Superior temporal gyrus (tissue), 1 donor: ENCODE measurements at regions not wholly inside any gene's neighbourhood (a gene's known extent, or its start where the extent isn't known, plus 50 kb on each side); places are given as distances from the start of the nearest gene placed in this dataset.
A peak's percentile ranks its signal among the peaks of the same experiment; 100 is the strongest.
"Not testable (repeated sequence)": the region's sequence is repeated elsewhere in the genome, so short reads cannot be mapped to it uniquely, and the experiment has no call there.

ENCODE experiments used
- DNase-seq: peaks from one replicate; pipeline ENCODE4 v3.0.0-alpha.2; 2016; ENCODE audit errors: extremely low spot score

DNA sequence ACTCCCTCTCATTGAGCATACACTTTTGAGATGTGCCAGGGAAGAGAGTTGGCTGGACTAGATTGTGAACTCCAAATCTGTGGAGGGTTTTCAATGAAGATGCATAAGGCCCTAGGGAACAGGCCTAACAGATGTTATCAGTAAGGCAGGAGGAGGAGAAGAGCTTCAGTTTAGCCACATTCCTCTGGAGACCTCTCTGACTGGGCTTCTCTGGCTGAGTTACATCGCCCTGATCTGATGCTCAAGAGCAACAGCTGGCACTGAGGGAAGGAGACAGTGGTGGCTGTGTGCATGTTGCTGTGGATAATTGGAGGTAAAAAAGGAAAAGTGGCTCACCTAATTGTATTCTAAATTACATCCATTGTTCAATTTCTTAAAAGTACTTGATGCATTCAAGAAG, 206.4 kb upstream of the CFAP20DC start:
- no peak for DNase-seq

DNA sequence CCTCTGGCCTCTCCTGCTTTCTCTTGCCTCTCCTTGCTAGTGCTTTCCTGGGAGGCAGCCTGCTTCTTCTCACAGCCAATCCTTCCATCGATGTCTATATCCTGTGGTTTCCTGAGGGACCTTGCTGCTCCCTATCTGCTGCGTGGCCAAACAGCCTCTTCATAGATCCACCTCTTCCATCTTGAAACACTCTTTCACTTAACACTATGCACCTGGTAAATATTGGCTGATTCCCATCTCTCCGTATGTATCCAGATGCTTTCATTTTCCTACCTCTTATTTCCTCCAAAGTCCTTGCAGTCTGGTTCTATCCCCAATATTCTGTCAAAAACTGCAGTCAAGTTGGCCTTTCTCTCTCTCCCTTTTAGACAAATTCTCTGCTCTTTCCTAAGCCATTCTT, 205.2 kb upstream of the CFAP20DC start:
- DNase-seq: no peak

DNA sequence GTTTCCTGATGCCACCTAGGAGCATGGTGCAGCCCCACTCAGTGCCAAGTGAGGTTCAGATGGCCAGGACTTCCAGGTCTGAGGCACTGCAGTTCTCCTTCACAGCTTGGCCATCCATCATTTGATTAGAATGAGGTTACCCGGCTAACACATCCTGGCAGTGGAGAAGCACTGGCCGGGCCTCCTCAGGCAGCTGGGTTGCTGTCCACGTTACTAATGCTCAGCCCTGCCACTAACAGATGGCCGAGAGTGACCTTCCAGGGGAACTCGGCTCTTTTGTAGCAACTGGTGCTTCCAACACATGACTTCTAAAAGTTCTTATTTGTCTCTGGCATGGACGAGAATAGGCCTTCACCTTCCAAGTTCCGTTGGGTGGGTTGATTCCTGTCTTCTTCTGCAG, 204.6 kb upstream of the CFAP20DC start:
- no peak for DNase-seq

DNA sequence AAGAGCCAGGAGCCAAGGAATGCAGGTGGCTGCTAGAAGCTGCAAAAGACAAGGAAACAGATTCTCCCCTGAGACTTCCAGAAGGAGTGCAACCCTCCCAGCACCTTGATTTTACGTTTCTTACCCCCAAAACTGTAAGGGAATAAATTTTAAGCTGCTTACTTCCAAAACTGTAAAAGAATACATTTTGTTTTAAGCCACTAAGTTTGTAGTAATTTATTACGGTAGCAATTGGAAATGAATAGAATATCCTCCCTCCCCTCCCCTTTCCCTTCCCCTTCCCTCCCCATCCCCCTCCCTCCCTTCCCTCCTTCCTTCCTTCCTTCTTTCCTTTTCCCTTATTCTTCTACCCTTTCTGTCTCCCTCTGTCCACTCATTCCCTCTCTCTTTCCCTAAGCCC, 203.7 kb upstream of the CFAP20DC start:
- no peak for DNase-seq

DNA sequence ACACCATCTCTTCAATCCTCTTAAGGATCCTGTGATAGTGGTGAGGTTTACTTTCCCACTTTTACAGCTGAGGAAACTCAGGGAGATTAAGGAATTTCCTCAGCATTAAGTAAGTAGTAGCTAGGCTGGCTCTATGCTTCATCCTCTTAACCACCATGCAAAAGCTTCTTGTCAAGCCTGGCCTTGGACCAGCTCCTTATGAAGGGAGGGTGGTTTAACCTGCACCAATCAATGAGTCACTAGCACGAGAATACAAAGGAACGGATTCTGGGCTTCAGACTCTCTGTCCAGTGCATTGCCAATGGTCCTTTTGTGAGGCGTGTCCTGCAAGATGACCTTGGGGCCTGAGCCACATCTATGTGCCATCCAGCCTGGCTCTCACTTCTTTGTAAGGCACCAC, 202.0 kb upstream of the CFAP20DC start:
- DNase-seq: no peak

DNA sequence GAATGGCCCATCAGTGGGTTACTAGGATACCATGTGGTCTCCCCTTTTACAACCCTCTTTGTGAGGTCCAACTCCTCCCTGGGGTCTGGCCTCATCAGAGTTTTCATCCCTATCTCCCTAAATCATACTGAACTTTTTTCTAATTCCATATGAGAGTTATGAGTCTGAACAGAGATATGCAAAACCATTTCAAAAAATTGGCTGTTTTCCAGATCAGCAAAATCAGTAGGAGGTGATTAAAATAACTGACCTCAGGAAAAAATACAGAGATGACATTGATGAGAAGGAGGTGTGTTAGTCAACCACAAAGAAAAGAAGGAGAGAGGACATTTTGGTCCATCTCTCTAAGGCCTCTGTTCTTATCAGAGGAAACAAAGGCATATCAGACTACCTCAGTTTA, 200.8 kb upstream of the CFAP20DC start:
- no peak for DNase-seq

DNA sequence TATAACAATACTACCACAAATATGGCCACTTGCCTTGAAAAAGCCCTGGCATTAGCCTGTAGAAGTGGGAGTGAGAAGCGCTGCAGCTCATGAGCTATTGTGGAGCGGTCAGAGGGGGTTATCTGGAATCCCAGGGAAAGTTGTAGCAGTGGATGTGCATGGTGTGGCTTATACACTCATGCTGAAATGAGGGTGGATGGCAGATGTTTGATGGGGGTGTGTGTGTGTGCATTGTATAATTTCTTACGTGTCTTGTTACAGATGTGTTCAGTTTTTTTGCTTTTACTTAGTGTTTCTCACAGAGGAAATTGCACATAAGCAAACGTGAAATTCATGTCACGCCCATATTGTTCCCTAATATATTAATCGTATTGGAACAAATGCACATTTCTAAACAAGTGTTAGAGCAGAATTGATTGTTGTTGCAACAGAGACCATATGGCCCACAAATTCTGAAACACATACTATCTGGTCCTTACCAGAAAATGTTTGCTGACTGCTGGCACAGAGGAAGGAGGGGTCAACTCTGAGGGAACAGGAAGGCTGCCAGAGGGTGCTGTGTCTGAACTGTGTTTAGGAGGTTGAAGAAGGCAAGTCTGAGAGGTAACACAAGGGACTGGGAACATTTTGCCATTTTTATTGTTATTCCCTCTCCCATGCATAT, 200.0 kb upstream of the CFAP20DC start:
- no peak for DNase-seq

DNA sequence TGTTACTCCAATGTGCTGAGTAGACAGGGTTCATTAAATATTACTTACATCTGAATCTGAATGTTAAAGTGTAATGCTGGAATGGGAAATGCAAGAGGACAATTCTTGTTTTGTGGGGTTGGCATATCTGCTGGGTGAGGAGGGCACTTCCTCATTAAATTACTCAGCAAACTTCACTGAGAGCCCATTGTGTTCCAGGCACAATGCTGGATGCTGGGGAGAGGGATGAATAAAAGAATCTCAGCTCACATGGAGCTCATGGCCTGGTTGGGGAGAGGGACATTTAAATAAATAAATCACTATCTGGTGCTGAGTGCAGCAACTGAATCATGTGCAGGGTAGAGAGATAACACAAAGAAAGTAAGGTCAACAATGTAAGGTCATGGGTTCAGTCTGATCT, 199.2 kb upstream of the CFAP20DC start:
- DNase-seq: peak; percentile 83

DNA sequence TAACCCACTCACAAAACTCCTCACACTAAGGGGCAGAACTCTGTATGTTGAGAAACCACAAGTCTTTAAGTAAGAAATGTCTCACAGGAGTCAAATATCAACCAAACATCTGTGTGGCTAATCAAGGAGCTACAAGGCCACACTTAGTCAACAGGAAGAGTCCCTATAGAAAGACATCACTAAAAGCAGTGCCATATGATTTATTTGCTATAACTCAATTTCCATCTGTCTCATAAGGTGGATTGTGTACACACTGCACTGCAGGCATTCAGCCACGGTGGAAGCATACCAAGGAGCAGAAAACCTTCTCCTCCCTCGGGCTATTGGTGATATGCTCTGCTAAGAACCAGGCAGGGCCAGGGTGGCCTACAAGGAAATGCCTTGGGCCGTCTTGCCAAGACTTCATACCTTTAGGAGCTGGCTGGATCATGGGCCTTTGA, 197.6 kb upstream of the CFAP20DC start:
- DNase-seq: no peak

DNA sequence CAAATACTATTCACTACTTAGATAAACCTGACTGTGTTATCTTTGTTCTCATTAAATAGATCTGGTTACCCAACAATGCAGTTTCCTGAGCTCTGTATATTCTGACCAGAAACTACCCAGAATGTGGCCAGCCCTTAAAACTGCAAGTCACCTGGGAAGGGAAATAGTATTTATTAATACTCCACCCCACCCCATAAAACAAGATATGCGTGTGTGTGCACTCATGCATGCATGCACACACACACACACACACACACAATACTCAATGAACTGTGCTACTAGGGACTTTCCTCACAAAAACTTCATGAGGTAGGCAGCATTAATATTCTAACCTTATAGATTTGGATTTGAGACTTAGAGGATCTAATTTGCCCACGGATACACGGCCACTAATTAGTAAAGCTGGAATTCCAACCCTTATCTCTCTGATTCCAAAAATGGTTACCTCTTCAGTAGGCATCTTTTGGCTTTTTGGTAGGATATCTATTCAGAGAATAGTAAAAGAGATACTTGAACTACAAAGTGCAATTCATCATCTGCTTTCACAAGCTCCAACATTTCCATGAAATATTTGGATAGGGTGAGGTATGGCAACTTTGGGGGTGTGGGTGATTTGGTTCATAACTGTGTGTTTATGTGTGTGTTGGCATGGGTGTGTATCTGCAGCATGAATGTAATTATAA, 197.0 kb upstream of the CFAP20DC start:
- no peak for DNase-seq

DNA sequence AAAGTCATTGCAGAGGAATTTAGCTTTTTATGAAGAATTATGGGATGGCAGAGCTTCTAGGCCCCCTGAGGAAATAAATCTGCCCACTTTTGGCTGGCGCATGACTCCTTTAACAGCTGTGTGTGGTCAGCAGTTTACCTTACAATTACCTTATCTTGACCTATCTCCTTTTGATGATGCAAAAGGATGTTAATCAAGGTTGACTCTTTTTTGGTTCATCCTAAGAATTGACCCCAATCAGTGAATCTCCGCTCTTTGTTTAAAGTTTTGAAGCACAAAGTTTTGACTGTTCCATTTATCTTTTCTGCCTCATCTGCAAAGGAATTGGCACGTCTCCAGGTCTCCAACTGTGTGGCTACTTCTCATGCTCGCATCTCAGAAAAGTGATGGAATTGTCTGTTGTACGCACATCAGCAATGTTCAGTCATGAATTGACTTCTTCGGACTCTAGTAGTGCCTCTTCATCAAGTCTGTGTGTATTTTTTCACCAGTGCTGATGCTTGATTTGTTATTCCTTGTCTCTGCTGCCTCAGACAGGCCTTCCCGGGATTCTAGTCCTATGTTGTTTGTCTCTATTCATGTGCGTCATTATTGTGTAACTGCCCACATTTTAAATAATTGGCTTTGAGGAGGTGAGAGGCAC, 196.2 kb upstream of the CFAP20DC start:
- DNase-seq: no peak

DNA sequence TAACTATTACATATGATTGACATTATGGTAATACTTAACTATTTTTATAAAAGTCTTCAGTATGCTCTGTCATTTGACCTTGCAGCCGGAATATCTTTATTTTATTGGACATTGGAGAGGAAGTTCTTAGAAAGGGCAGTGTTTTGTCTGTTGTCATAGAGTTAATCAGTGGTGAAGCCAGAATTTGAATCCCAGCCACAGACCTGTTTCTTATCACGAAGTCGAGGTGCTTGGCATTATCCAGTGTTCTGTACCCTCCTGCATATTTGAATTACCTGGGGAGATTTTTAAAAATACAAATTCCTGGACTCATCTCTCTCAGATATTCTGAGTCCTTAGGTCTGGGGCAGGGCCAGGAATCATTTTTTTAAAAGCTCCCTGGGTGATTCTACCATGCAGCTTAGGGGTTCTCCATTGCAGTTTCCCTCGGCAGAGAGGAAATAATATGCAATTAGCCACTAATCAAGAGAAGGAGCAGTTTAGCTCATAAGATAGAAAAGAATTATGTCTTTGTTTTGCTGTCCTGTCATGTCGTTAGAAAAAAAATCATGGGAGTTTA, 195.6 kb upstream of the CFAP20DC start:
- no peak for DNase-seq

DNA sequence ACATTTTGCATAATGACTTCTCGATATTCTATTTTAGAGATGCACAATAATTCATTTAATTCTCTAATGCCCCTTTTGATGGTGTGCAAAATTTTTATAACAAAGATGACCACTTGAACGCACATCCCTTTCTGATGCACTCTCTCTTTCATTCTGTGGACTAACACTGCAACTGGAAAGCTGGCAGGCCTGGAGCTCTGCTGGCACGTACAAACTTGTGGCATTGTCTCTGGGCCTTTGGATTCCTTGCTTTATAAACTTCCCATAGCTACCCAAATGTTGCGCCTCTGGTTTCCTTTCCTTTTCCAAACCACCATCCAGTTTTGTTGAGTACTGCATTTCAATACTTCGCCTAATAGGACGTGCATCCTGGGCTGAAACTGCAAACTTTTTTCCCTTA, 194.5 kb upstream of the CFAP20DC start:
- DNase-seq: no peak

DNA sequence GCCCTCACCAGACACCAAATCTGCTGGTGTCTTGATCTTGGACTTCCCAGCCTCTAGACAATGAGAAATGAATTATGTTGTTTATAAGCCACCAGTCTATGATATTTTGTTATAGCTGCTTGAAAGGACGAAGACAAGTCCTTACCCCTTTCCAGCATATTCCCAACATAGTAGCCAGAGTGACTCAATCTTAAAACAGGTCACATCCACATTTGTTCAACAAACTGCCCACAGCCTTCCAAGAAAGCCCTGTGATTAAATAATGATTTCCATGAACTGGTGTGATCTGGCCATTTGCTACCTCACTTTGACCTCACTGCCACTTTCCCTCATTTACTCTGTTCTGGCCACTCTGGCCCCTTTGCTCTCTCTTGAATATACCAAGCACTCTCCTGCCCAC, 193.7 kb upstream of the CFAP20DC start:
- DNase-seq: no peak

DNA sequence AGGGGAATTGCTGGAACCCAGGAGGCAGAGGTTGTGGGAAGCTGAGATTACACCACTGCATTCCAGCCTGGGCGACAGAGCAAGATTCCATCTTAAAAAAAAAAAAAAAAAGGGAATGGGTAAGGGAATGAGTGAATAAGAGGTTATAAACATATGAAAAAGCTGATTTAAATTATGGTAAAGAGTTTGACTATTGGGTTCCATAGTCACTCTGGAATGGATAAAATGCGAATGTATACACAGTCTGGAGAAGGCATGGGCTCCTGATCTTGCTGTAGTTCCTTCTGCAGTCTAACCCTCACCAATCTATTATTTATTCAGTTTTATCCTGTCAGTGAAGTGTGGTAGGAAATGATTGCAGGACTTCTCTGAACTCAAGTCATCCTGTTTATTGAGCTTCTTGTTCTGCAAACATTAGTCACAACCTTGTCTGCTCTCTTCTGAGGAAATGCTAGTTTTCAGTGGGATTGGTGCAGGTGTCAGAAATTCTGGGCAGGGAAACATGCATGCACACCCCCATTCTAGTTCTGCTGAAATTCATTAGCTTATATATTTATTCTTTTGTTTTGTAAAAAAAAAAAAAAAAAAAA, 190.9 kb upstream of the CFAP20DC start:
- no peak for DNase-seq

DNA sequence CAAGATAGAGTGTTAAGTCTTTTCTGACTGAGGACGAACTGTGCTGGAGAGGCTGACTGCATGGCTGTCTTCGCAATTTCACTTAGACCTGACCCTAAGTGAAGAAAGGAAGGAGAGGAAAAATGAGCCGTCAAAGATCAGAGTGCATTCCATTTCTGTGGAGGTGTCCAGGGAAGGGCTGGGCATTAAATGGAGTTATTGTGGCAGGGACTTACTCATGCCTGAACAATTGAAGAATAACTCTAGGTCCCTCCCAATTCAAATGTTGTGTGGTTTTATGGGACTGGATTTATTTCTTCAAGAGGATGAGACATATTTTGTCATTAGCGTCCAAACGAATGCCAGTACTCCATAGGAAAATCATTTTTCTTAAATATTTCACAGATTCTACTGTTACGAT, 187.3 kb upstream of the CFAP20DC start:
- no peak for DNase-seq

DNA sequence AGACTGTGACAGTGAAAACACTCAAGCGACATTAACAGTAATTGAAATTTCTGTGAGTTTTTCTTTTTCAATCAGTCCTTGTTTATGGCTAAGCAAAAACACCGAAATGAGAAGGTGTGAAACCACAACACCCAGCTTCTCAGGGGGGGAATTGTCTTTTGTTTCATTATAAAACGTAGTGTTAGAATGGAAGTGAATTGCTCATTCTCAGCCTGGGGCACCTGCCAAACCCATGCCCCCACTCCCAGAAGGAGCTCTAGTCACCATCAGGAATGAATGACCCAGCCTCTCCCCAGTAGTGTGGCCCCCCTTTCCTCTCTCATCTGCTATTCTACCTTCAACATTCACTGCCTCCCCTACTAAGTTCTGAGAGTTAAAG, 185.8 kb upstream of the CFAP20DC start:
- no peak for DNase-seq

DNA sequence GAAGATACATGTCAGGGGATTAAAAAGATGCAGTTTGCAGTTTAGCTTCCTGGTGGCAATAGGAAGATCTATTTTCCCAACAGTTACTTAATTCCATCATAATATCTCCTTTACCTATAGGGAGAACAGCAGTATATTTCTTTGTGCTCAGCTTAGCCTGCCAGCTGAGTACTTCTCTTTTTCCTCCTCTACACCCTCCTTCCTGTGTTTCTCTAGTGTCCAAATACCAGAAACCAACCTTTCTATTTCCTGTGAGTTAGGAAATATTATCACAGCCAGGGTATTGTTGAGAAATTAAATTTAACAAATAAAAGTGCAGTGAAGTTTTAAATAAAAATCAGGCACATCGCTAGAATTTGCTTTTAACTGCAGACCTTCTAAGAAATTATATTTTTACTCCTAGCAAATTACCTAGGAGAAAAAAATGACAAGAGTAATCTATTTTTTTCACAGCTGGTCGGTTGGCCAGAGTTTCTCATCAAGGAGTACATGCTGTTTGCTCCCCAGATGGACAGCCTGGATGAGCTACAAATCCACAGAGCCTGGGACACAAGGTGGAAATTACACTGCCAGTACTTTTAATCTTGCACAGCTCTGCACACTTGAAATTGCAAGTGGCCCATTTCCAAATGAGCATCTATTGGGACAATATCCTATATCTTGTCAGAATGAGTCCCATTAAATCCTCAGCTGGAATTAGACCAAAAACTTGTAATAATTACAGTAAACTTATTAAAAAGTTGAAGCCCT, 185.2 kb upstream of the CFAP20DC start:
- DNase-seq: no peak

DNA sequence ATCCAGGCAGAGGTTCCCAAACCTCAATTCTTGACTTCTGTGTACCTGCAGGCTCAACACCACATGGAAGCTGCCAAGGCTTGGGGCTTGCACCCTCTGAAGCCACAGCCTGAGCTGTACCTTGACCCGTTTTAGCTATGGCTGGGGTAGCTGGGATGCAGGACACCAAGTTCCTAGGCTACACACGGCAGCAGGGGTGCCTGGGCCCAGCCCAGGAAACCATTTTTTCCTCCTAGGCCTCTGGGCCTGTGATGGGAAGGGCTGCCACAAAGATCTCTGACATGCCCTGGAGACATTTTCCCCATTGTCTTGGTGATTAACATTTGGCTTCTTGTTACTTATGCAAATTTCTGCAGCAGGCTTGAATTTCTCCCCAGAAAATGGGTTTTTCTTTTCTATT, 180.6 kb upstream of the CFAP20DC start:
- not testable (repeated sequence) for DNase-seq

DNA sequence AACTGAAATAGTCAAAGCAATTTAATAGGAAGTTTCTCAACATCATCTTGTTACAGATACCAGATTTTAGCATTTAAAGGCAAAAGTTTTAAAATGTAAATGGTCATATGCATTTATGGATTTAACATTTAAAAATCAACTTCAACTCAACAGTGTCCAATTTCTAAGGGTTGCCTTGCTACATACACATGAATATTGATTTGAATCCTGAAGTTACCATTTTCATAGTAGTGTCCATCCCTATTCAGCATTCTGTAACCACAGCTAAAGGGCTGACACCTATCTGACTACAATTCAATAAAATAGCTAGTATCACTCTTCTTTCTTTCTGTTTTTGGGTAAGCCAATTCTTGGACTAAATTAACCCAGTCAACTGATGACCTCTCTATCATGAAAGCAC, 164.0 kb upstream of the CFAP20DC start:
- no peak for DNase-seq

DNA sequence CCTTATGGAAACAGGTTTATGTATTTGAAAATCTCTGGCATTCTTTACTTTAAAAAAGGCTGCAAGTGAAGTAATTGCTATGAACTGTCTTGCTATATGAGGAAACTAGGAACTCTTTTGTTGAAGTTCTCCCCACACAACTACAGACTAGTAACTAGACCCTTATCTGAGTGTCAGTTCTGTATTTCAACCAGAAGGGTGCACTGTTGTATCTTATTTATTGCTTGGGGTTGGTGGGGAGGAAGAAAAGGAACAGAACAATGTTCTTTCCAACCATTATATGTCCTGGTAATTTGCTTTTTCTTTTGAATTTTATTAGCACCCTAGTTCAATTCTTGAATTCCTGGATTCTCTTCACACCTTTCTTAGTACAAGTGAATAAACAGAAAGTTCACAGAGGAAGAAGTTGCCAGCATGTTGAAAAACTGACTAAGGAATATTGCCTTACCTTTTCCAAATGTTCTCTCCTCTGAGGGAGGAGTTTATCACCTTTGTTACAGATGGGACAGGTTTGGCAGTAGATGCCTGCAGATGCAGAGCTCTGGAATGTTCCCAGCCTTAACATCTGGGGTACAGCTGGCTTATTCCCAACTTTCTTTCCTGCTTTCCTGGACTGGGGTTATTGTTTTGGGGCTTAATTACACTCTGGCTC, 162.4 kb upstream of the CFAP20DC start:
- peak; percentile 90 for DNase-seq
